ENCODE measurements at regions not wholly inside any gene's neighbourhood (a gene's known extent, or its start where the extent isn't known, plus 50 kb on each side); places are given as distances from the start of the nearest gene placed in this dataset.
"Not testable (repeated sequence)": the region's sequence is repeated elsewhere in the genome, so short reads cannot be mapped to it uniquely, and the experiment has no call there.

GRCh38 chr6:144477396-144477795 lies 192.3 kb downstream of the UTRN start:
- no peak for DNase-seq
- no peak for TF ChIP-seq POLR2A (IDR thresholded peaks at IDR 0.05; ENCODE audit: low read length)
- TF ChIP-seq GATA1 (IDR thresholded peaks at IDR 0.05; ENCODE audit: low read depth, low read length), result no peak

GRCh38 chr6:144477856-144478255 lies 192.7 kb downstream of the UTRN start:
- TF ChIP-seq GATA1 (IDR thresholded peaks at IDR 0.05; ENCODE audit: low read depth, low read length) (no peak), POLR2A (IDR thresholded peaks at IDR 0.05; ENCODE audit: low read length) (no peak)

DNA sequence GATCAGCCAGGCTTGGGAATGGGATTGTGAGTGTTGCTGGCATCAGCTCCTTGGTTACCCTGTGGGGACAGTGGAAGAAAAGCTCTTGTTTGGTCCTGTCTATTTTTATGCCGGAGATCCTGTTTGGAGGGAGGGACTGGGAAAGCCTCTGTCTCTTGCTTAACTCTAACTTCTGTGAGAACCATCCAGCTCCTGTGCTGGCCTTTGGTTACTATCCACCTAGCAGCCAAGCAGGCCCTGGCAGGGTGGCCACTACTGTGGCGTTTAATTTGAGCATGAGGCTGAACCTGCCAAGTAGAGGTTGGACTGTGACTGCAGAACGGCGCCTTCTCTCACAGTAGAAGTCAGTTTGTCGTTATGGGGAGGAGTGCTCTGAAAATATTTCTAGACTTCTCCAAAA lies 193.3 kb downstream of the UTRN start:
- TF ChIP-seq GATA1 (IDR thresholded peaks at IDR 0.05; ENCODE audit: low read depth, low read length) (no peak), POLR2A (IDR thresholded peaks at IDR 0.05; ENCODE audit: low read length) (no peak)
- DNase-seq, result no peak

More at GRCh38 chr6:144477856-144478255, 192.7 kb downstream of the UTRN start:
- no peak for DNase-seq

- no peak for DNase-seq
- TF ChIP-seq GATA1 (IDR thresholded peaks at IDR 0.05; ENCODE audit: low read depth, low read length), result no peak
- no peak for TF ChIP-seq POLR2A (IDR thresholded peaks at IDR 0.05; ENCODE audit: low read length)
These were observed 194.9 kb downstream of the UTRN start for GRCh38 chr6:144479991-144480390.

- no peak for TF ChIP-seq GATA1 (IDR thresholded peaks at IDR 0.05; ENCODE audit: low read depth, low read length)
- no peak for TF ChIP-seq POLR2A (IDR thresholded peaks at IDR 0.05; ENCODE audit: low read length)
- no peak for DNase-seq
These were observed 195.3 kb downstream of the UTRN start for GRCh38 chr6:144480473-144480872.

DNA sequence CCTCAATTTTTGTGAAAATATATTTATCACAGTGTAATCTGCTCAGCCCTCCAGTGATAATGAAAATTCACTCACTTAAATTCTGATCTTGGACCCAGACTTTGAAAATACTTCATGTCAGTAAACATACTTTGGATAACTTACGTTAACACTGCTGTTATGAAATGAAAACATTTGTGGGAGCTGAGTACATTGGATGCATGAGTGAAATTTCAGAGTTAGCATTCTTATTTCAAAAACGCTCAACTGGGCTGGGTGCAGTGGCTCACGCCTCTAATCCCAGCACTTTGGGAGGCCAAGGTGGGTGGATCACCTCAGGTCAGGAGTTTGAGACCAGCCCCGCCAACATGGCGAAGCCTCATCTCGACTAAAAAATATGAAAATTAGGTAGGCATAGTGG lies 196.4 kb downstream of the UTRN start:
- no peak for TF ChIP-seq POLR2A (IDR thresholded peaks at IDR 0.05; ENCODE audit: low read length)
- TF ChIP-seq GATA1 (IDR thresholded peaks at IDR 0.05; ENCODE audit: low read depth, low read length), result no peak
- no peak for DNase-seq

DNA sequence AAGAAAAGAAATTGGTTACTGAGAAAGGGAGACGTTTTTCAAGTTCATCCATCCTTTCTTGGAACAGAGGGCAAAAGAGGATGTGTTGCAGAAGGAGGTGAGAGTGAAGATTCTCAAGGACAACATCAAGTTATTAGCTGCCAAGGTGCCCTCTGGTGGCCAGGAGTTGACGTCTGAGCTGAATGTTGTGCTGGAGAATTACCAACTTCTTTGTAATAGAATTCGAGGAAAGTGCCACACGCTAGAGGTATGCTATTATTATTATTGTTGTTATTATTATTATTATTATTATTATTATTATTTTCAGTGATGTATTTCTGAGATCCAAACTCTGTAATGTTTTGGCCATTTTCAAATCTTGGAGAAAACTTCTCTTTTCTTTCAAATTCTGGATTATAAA lies 197.0 kb downstream of the UTRN start:
- no peak for TF ChIP-seq GATA1 (IDR thresholded peaks at IDR 0.05; ENCODE audit: low read depth, low read length)
- peak; percentile 46 to 68 for DNase-seq

GRCh38 chr6:144485531-144485930 lies 200.4 kb downstream of the UTRN start:
- no peak for DNase-seq
- TF ChIP-seq GATA1 (IDR thresholded peaks at IDR 0.05; ENCODE audit: low read depth, low read length) (no peak), POLR2A (IDR thresholded peaks at IDR 0.05; ENCODE audit: low read length) (no peak)

DNA sequence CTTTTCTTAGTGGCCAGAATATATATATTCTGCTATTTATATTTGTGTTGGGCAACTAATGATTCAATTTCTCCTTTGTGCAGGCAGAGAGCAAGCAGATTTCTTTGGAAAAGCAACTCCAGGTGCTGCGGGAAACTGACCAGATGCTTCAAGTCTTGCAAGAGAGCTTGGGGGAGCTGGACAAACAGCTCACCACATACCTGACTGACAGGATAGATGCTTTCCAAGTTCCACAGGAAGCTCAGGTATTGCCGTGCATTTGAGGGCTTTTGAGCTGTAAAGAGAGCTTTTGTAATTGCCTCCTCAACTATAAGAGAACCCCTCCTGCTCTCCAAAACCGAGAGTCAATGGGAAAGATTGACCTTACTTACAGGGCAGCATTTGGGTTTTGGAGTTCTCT lies 203.5 kb downstream of the UTRN start:
- TF ChIP-seq GATA1 (IDR thresholded peaks at IDR 0.05; ENCODE audit: low read depth, low read length), result no peak
- no peak for DNase-seq

DNA sequence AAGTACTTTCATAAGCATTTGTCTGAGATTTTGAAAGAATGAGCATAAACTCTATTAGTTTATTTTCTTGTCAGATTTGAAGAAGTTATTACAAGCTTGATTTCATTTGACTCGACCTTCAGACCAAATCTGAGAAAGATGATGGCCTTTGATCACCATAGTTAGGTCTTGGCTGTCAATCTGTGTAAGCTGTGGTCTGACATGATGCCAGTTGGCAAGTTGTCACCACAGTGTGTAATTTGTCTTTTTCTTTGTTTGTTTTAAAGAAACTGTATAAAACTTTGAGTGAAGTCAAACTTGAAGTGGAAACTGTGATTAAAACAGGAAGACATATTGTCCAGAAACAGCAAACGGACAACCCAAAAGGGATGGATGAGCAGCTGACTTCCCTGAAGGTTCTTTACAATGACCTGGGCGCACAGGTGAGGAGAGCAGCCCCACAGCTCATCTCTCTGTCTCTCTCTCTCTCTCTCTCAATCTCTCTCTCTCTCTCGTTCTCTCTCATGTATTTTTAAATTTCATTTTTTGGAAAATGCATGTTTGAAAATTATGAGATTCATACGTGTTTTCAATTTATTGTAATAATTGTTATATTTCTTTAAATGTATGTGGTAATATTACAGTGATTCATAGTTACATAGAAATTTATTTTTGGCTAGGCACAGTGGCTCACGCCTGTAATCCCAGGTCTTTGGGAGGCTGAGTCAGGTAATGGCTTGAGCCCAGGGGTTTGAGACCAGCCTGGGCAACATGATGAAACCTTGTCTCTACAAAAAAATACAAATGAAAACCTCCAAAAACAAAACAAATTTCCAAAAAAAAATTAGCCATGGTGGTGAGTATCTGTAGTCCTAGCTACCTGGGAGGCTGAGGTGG lies 208.1 kb downstream of the UTRN start:
- TF ChIP-seq POLR2A (IDR thresholded peaks at IDR 0.05; ENCODE audit: low read length) (no peak), GATA1 (IDR thresholded peaks at IDR 0.05; ENCODE audit: low read depth, low read length) (no peak)
- DNase-seq, result no peak

GRCh38 chr6:144495076-144495475 lies 209.9 kb downstream of the UTRN start:
- DNase-seq, result not testable (repeated sequence)

- no peak for TF ChIP-seq POLR2A (IDR thresholded peaks at IDR 0.05; ENCODE audit: low read length)
- TF ChIP-seq GATA1 (IDR thresholded peaks at IDR 0.05; ENCODE audit: low read depth, low read length), result no peak
- no peak for DNase-seq
These were observed 212.5 kb downstream of the UTRN start for GRCh38 chr6:144497650-144498049.

DNA sequence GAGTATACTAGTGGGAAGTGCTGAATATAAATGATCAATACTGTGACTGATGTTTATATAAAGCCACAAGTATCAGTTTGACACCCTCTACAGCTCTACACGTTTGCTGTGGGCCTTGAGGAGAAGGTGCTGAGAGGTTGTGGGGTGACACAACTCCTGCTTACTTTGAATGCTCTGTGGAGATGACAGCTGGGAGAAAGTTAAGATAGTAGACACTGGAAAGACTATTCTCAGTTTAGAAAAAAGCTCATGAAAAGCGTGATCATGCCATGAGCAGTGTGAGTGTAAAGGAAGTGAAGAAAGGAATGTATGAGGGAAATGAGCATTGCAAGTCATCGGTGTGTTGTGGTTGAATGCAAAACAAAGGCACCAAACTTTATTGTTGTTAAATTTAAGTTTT lies 215.8 kb downstream of the UTRN start:
- no peak for TF ChIP-seq POLR2A (IDR thresholded peaks at IDR 0.05; ENCODE audit: low read length)
- no peak for TF ChIP-seq GATA1 (IDR thresholded peaks at IDR 0.05; ENCODE audit: low read depth, low read length)
- no peak for DNase-seq

DNA sequence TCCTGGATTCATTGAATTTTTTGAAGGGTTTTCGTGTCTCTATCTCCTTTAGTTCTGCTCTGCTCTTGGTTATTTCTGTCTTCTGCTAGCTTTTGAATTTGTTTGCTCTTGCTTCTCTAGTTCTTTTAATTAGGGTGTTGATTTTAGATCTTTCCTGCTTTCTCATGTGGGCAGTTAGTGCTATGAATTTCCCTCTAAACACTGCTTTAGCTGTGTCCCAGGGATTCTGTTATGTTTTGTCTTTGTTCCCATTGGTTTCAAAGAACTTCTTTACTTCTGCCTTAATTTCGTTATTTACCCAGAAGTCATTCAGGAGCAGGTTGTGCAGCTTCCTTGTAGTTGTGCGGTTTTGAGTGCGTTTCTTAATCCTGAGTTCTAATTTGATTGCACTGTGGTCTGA lies 220.1 kb downstream of the UTRN start:
- not testable (repeated sequence) for DNase-seq

- not testable (repeated sequence) for DNase-seq
These were observed 220.9 kb downstream of the UTRN start for GRCh38 chr6:144506051-144506450.

DNA sequence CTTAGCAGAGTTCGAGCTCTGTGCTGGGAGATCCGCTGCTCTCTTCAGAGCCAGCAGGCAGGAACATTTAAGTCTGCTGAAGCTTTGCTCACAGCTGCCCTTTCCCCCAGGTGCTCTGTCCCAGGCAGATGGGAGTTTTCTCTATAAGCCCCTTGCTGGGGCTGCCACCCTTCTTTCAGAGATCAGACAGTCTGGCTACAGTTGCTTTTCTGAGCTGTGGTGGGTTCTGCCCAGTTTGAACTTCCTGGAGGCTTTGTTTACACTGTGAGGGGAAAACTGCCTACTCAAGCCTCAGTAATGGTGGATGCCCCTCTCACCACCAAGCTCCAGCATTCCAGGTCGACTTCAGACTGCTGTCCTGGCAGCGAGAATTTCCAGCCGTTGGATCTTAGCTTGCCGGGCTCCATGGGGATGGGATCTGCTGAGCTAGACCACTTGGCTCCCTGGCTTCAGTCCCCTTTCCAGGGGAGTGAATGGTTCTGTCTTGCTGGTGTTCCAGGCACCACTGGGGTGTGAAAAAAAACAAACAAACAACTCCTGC lies 222.7 kb downstream of the UTRN start:
- DNase-seq, result not testable (repeated sequence)
